Ascending aorta (tissue), 2 donors: ENCODE measurements at regions not wholly inside any gene's neighbourhood (a gene's known extent, or its start where the extent isn't known, plus 50 kb on each side); places are given as distances from the start of the nearest gene placed in this dataset.

Experiments used
- DNase-seq, 2 donors: peaks; one replicate each; pipeline ENCODE4 v3.0.0-alpha.2; 2019; ENCODE audit warnings: low spot score in 2 of 2
- H3K27ac ChIP-seq, 2 donors: fragments of 200-600 bp; sonication (generic); one replicate each; pipeline ENCODE4 v1.5.1; 2016 to 2017; ENCODE audit warnings: mild to moderate bottlenecking in 1 of 2
- H3K27me3 ChIP-seq: fragments of 200-600 bp; sonication (generic); one replicate; pipeline ENCODE4 v1.5.1; 2017
- H3K36me3 ChIP-seq, 2 donors: fragments of 200-600 bp; sonication (generic); one replicate each; pipeline ENCODE4 v1.5.1; 2016
- H3K4me1 ChIP-seq, 2 donors: fragments of 200-600 bp; sonication (generic); one replicate each; pipeline ENCODE4 v1.5.1; 2016 to 2017; ENCODE audit warnings: mild to moderate bottlenecking in 1 of 2
- H3K4me3 ChIP-seq, 2 donors: fragments of 200-600 bp; sonication (generic); one replicate each; pipeline ENCODE4 v1.5.1; 2016 to 2017; ENCODE audit warnings: mild to moderate bottlenecking in 1 of 2
- H3K9me3 ChIP-seq, 2 donors: fragments of 200-600 bp; sonication (generic); one replicate each; pipeline ENCODE4 v1.5.1; 2016
- CTCF ChIP-seq, 3 experiments: fragments of 200-600 bp in 2 of 3; fragments of 450-650 bp in 1 of 3; sonication (generic) in 2 of 3; IDR thresholded peaks; one replicate each; pipeline ENCODE4 v1.5.1; 2016 to 2019; ENCODE audit warnings: antibody characterized with exemption in 3 of 3, mild to moderate bottlenecking in 1 of 3, moderate library complexity in 1 of 3
- intact Hi-C: fragments of 100-400 bp; cut with DNase I; formaldehyde crosslinking; loops from one replicate; pipeline ENCODE4 v1.15.1; 2023

GRCh38 chr1:38352869-38353268 lies 306.3 kb upstream of the POU3F1 start:
- no peak for TF ChIP-seq CTCF (IDR thresholded peaks at IDR 0.05)
- no peak overlapping the region for H3K4me3 ChIP-seq
- DNase-seq, result no peak
- H3K27ac ChIP-seq, result no peak overlapping the region
- no peaks in the 10 kb centered on the region for H3K9me3 ChIP-seq
- H3K36me3 ChIP-seq, result no peaks in the 10 kb centered on the region
- H3K27me3 ChIP-seq, result no peaks in the 10 kb centered on the region
- intact Hi-C loops, result no loop called here
- H3K4me1 ChIP-seq, result no peaks in the 10 kb centered on the region

GRCh38 chr1:38347446-38348175 lies 301.0 kb upstream of the POU3F1 start:
- Histone ChIP-seq H3K27ac (no peak overlapping the region), H3K36me3 (no peaks in the 10 kb centered on the region), H3K4me1 (no peaks in the 10 kb centered on the region), H3K27me3 (no peaks in the 10 kb centered on the region), H3K9me3 (no peaks in the 10 kb centered on the region), H3K4me3 (no peak overlapping the region)
- intact Hi-C loops, result no loop called here
- TF ChIP-seq CTCF (IDR thresholded peaks at IDR 0.05), result no peak
- no peak for DNase-seq

- Histone ChIP-seq H3K4me1 (no peaks in the 10 kb centered on the region), H3K36me3 (no peaks in the 10 kb centered on the region), H3K27me3 (no peaks in the 10 kb centered on the region), H3K27ac (no peak overlapping the region), H3K4me3 (no peak overlapping the region), H3K9me3 (no peaks in the 10 kb centered on the region)
- DNase-seq, result no peak
- no peak for TF ChIP-seq CTCF (IDR thresholded peaks at IDR 0.05)
- intact Hi-C loops, result no loop called here
Measured at GRCh38 chr1:38344716-38345115, 298.1 kb upstream of the POU3F1 start.

- no peak for DNase-seq
- Histone ChIP-seq H3K27me3 (no peaks in the 10 kb centered on the region), H3K9me3 (no peaks in the 10 kb centered on the region), H3K27ac (no peak overlapping the region), H3K36me3 (no peaks in the 10 kb centered on the region), H3K4me3 (no peak overlapping the region), H3K4me1 (no peaks in the 10 kb centered on the region)
- no peak for TF ChIP-seq CTCF (IDR thresholded peaks at IDR 0.05)
- intact Hi-C loops, result no loop called here
Measured at GRCh38 chr1:38341694-38342093, 295.1 kb upstream of the POU3F1 start.

GRCh38 chr1:38340409-38340808 lies 293.8 kb upstream of the POU3F1 start:
- intact Hi-C loops, result no loop called here
- DNase-seq, result no peak
- H3K4me1 ChIP-seq, result no peaks in the 10 kb centered on the region
- no peak overlapping the region for H3K27ac ChIP-seq
- H3K36me3 ChIP-seq, result no peaks in the 10 kb centered on the region
- TF ChIP-seq CTCF (IDR thresholded peaks at IDR 0.05), result no peak
- H3K4me3 ChIP-seq, result no peak overlapping the region
- H3K9me3 ChIP-seq, result no peaks in the 10 kb centered on the region
- H3K27me3 ChIP-seq, result no peaks in the 10 kb centered on the region

GRCh38 chr1:38337711-38338110 lies 291.1 kb upstream of the POU3F1 start:
- Histone ChIP-seq H3K27ac (no peak overlapping the region), H3K36me3 (no peaks in the 10 kb centered on the region), H3K4me1 (no peaks in the 10 kb centered on the region), H3K4me3 (no peak overlapping the region), H3K9me3 (no peaks in the 10 kb centered on the region), H3K27me3 (no peaks in the 10 kb centered on the region)
- intact Hi-C loops, result no loop called here
- TF ChIP-seq CTCF (IDR thresholded peaks at IDR 0.05), result no peak
- no peak for DNase-seq
